HepG2 (cell line): ENCODE measurements at regions not wholly inside any gene's neighbourhood (a gene's known extent, or its start where the extent isn't known, plus 50 kb on each side); places are given as distances from the start of the nearest gene placed in this dataset.

Experiments
- ATAC-seq: fragments of 200-7000 bp; cut with Tn5 transposase; 3 replicates; pipeline ENCODE4 v1.9.1; 2020; ENCODE audit warnings: mild to moderate bottlenecking, moderate library complexity
- BruUV-seq: library from RNA; stranded (reverse); fragments of 400-500 nt; replicated peaks from 2 replicates; lab custom pipeline; 2021; lab: Mats Ljungman, UMichigan
- CTCF ChIA-PET: fragments of 300-600 bp; formaldehyde crosslinking; extraction: SDS; loops from one replicate; lab custom pipeline; 2021; ENCODE audit warnings: low total read pairs, inconsistent platforms, low intra/inter-chr PET ratio; lab: Yijun Ruan, JAX
- POLR2A ChIA-PET: fragments of 350-600 bp; sonication (Branson Sonifier 250); formaldehyde crosslinking; loops from one replicate; lab custom pipeline; 2020; ENCODE audit warnings: antibody characterized with exemption, inconsistent platforms; lab: Yijun Ruan, JAX
- DNase-seq: peaks from one replicate; pipeline ENCODE4 v3.0.0-alpha.2; 2015; ENCODE audit warnings: low spot score
- FAIRE-seq: peaks from 3 replicates; lab custom pipeline; 2011; peaks lifted over from hg19 to GRCh38; lab: Jason Lieb, UNC
- H2AFZ ChIP-seq: one replicate; pipeline ENCODE4 v1.6.1; 2011; ENCODE audit warnings: low read length, inconsistent platforms
- H3K27ac ChIP-seq: fragments of 300-600 bp; 3 replicates; pipeline ENCODE4 v1.8.0; 2011; ENCODE audit warnings: mixed run types, mild to moderate bottlenecking, mixed read lengths, low read length, inconsistent platforms; ENCODE audit not compliant: insufficient read depth; ENCODE audit errors: extremely low read length
- H3K27me3 ChIP-seq, 2 experiments: fragments of 200-600 bp in 1 of 2; 2 replicates in 1 of 2; 3 replicates in 1 of 2; pipeline versions ENCODE4 v1.6.0 to v1.8.0; 2011; ENCODE audit warnings: low read length in 2 of 2, mild to moderate bottlenecking in 2 of 2, moderate library complexity in 2 of 2, inconsistent platforms in 1 of 2; ENCODE audit not compliant: insufficient read depth in 2 of 2, control insufficient read depth in 1 of 2
- H3K36me3 ChIP-seq, 2 experiments: fragments of 200-600 bp in 1 of 2; replicated peaks in 1 of 2; 2 replicates in 1 of 2; 3 replicates in 1 of 2; pipeline versions ENCODE4 v1.5.1 to v1.8.0; 2011; ENCODE audit warnings: low read length in 2 of 2, inconsistent platforms in 1 of 2; ENCODE audit not compliant: insufficient read depth in 2 of 2, control insufficient read depth in 1 of 2
- H3K4me1 ChIP-seq: 2 replicates; pipeline ENCODE4 v1.5.1; 2012; ENCODE audit warnings: low read length, inconsistent platforms; ENCODE audit not compliant: insufficient read depth
- H3K4me2 ChIP-seq: 2 replicates; pipeline ENCODE4 v1.6.0; 2011; ENCODE audit warnings: low read depth, low read length, inconsistent platforms
- H3K4me3 ChIP-seq, 3 experiments: fragments of 200-600 bp in 1 of 3; sonication (generic), shearing (Covaris generic) in 1 of 3; replicated peaks in 1 of 3; 2 replicates each; pipeline ENCODE4 v1.5.1; 2011 to 2016; ENCODE audit warnings: low read length in 3 of 3, inconsistent platforms in 2 of 3, low read depth in 2 of 3, mild to moderate bottlenecking in 2 of 3, control low read depth in 1 of 3, mixed read lengths in 1 of 3; ENCODE audit not compliant: insufficient read depth in 1 of 3
- H3K79me2 ChIP-seq: one replicate; pipeline ENCODE4 v1.6.1; 2011; ENCODE audit warnings: low read length, inconsistent platforms; ENCODE audit not compliant: insufficient read depth
- H3K9ac ChIP-seq: 2 replicates; pipeline ENCODE4 v1.6.0; 2011; ENCODE audit warnings: mild to moderate bottlenecking, low read depth, low read length, inconsistent platforms; ENCODE audit not compliant: insufficient read depth
- H3K9me3 ChIP-seq: 2 replicates; pipeline ENCODE4 v1.5.1; 2012; ENCODE audit warnings: mild to moderate bottlenecking, low read length
- H4K20me1 ChIP-seq: 2 replicates; pipeline ENCODE4 v1.6.0; 2011; ENCODE audit warnings: inconsistent platforms, mild to moderate bottlenecking, low read length, moderate library complexity; ENCODE audit not compliant: insufficient read depth
- CENPT ChIP-seq: sonication (generic); formaldehyde crosslinking; IDR thresholded peaks from 2 replicates; pipeline ENCODE4 v1.8.0; 2022; ENCODE audit warnings: low read depth, mild to moderate bottlenecking, moderate library complexity, missing genetic modification reagents
- FOXJ3 ChIP-seq: sonication (generic); formaldehyde crosslinking; IDR thresholded peaks from 2 replicates; pipeline ENCODE4 v1.4.0; 2020; ENCODE audit warnings: missing genetic modification reagents, mild to moderate bottlenecking, borderline replicate concordance
- FOXO1 ChIP-seq: sonication (generic); formaldehyde crosslinking; IDR thresholded peaks from 2 replicates; pipeline ENCODE4 v1.4.0; 2020; ENCODE audit warnings: missing genetic modification reagents
- HNF4A ChIP-seq: sonication (generic); formaldehyde crosslinking; IDR thresholded peaks from 2 replicates; pipeline ENCODE4 v1.4.0; 2020; ENCODE audit warnings: missing genetic modification reagents
- HOXA9 ChIP-seq: sonication (generic); formaldehyde crosslinking; IDR thresholded peaks from 2 replicates; pipeline ENCODE4 v1.8.1; 2022; ENCODE audit warnings: missing genetic modification reagents, mild to moderate bottlenecking, moderate library complexity, borderline replicate concordance
- MAF1 ChIP-seq: sonication (generic); formaldehyde crosslinking; IDR thresholded peaks from 2 replicates; pipeline ENCODE4 v1.5.0; 2020; ENCODE audit warnings: missing genetic modification reagents, borderline replicate concordance
- RBFOX2 ChIP-seq: fragments of 200-400 bp; formaldehyde crosslinking; IDR thresholded peaks from 2 replicates; pipeline ENCODE4 v1.6.1; 2017; ENCODE audit warnings: low read depth, mild to moderate bottlenecking, low read length
- ZFP36L2 ChIP-seq: sonication (generic); formaldehyde crosslinking; IDR thresholded peaks from 2 replicates; pipeline ENCODE4 v1.4.0; 2020; ENCODE audit warnings: missing genetic modification reagents
- ZMAT5 ChIP-seq: sonication (generic); formaldehyde crosslinking; IDR thresholded peaks from 2 replicates; pipeline ENCODE4 v1.5.0; 2020; ENCODE audit warnings: mild to moderate bottlenecking, low read depth, missing genetic modification reagents, borderline replicate concordance
- ZMYM4 ChIP-seq: sonication (generic); formaldehyde crosslinking; IDR thresholded peaks from 2 replicates; pipeline ENCODE4 v1.8.1; 2023; ENCODE audit warnings: mild to moderate bottlenecking, missing genetic modification reagents
- ZNF260 ChIP-seq: sonication (generic); formaldehyde crosslinking; IDR thresholded peaks from 2 replicates; pipeline ENCODE4 v1.4.0; 2020; ENCODE audit warnings: missing genetic modification reagents, low read depth, mild to moderate bottlenecking, borderline replicate concordance
- ZNF317 ChIP-seq: sonication (generic); formaldehyde crosslinking; IDR thresholded peaks from 2 replicates; pipeline ENCODE4 v1.5.0; 2020; ENCODE audit warnings: mild to moderate bottlenecking, missing genetic modification reagents
- ZNF333 ChIP-seq: sonication (generic); formaldehyde crosslinking; IDR thresholded peaks from 2 replicates; pipeline ENCODE4 v1.4.0; 2020; ENCODE audit warnings: mild to moderate bottlenecking, missing genetic modification reagents, borderline replicate concordance
- ZNF350 ChIP-seq: sonication (generic); formaldehyde crosslinking; IDR thresholded peaks from 2 replicates; pipeline ENCODE4 v1.4.0; 2020; ENCODE audit warnings: mild to moderate bottlenecking, low read depth, missing genetic modification reagents, borderline replicate concordance
- ZNF660 ChIP-seq: sonication (generic); formaldehyde crosslinking; IDR thresholded peaks from 2 replicates; pipeline ENCODE4 v1.5.1; 2020; ENCODE audit warnings: mild to moderate bottlenecking, low read depth, missing genetic modification reagents, borderline replicate concordance
- WGBS: methylation state at CpG from one replicate; pipeline ENCODE4 v1.1.6; 2017; ENCODE audit warnings: low lambda C conversion rate; 5-methylcytosine and 5-hydroxymethylcytosine counted together
- in situ Hi-C: cut with HindIII; loops from 2 replicates; pipeline ENCODE4 v1.10.0; 2017; ENCODE audit warnings: low pct_unique_long_range_greater_than_20kb; ENCODE audit not compliant: extremely low pct_ligation_motif_present
- intact Hi-C: fragments of 100-400 bp; cut with micrococcal nuclease; formaldehyde crosslinking; loops from one replicate; pipeline ENCODE4 v1.10.0; 2022; ENCODE audit not compliant: unreplicated experiment

GRCh38 chr4:10743357-10743756 is 58.8 kb upstream of the CLNK start (continued):
- TF ChIP-seq ZMAT5 (CRISPR knock-in tag) (no peak), RBFOX2 (no peak)
- TF ChIP-seq, all 625 proteins: peak for 0

GRCh38 chr4:10741961-10742699 is 57.6 kb upstream of the CLNK start:
- DNase-seq (no peak), FAIRE-seq (no peak)
- no peak for TF ChIP-seq ZNF660 (CRISPR knock-in tag)
- no peak for TF ChIP-seq ZNF350
- TF ChIP-seq MAF1 (CRISPR knock-in tag), result no peak
- TF ChIP-seq ZNF260, result no peak
- no peak for TF ChIP-seq ZNF333
- TF ChIP-seq CENPT, result no peak
- no peak for TF ChIP-seq ZFP36L2 (CRISPR knock-in tag)
- no peak for TF ChIP-seq ZMYM4 (CRISPR knock-in tag)
- no peak for TF ChIP-seq HNF4A
- no peak for TF ChIP-seq HOXA9 (CRISPR knock-in tag)
- no peak for TF ChIP-seq ZNF317 (CRISPR knock-in tag)
- no peak for TF ChIP-seq FOXJ3 (CRISPR knock-in tag)
- TF ChIP-seq FOXO1 (CRISPR knock-in tag), result no peak
- TF ChIP-seq, all 625 proteins: peak for 0
- intact Hi-C loops (no loop called here), in situ Hi-C loops (no loop called here)
- BruUV-seq, result no TSS peak
- H3K9me3 ChIP-seq, result no peaks in the 10 kb centered on the region
- H3K4me2 ChIP-seq, result no peak overlapping the region
- WGBS, result 0% methylated on average over 1 of the region's 1 CpG
- no peaks in the 10 kb centered on the region for H3K36me3 ChIP-seq
- no peak for ATAC-seq
- no peak overlapping the region for H3K4me3 ChIP-seq
- ChIA-PET CTCF (no interaction called here), POLR2A (no interaction called here)
- no peaks in the 10 kb centered on the region for H3K27me3 ChIP-seq
- H2AFZ ChIP-seq, result no peak overlapping the region
- no peak overlapping the region for H3K9ac ChIP-seq
- no peak overlapping the region for H3K27ac ChIP-seq
- no peaks in the 10 kb centered on the region for H3K4me1 ChIP-seq
- no peaks in the 10 kb centered on the region for H3K79me2 ChIP-seq
- no peaks in the 10 kb centered on the region for H4K20me1 ChIP-seq
